Trophoblast cell (in vitro differentiated cells and primary cell): ENCODE measurements at regions not wholly inside any gene's neighbourhood (a gene's known extent, or its start where the extent isn't known, plus 50 kb on each side); places are given as distances from the start of the nearest gene placed in this dataset.

Experiments
- DNase-seq, 2 donors: peaks; one replicate each; pipeline ENCODE4 v3.0.0-alpha.2; 2016
- H2AFZ ChIP-seq: 2 replicates; pipeline ENCODE4 v1.6.1; 2013; ENCODE audit warnings: low read length, moderate library complexity, mild to moderate bottlenecking; ENCODE audit not compliant: insufficient read depth, poor library complexity
- H2AK5ac ChIP-seq: 2 replicates; pipeline ENCODE4 v1.6.1; 2013; ENCODE audit warnings: mild to moderate bottlenecking, low read length
- H2BK120ac ChIP-seq: 2 replicates; pipeline ENCODE4 v1.6.1; 2013; ENCODE audit warnings: low read length, mild to moderate bottlenecking, moderate library complexity; ENCODE audit not compliant: insufficient read depth, poor library complexity
- H2BK12ac ChIP-seq: 2 replicates; pipeline ENCODE4 v1.6.1; 2013; ENCODE audit warnings: mild to moderate bottlenecking, low read length, moderate library complexity
- H2BK5ac ChIP-seq: 2 replicates; pipeline ENCODE4 v1.6.1; 2013; ENCODE audit warnings: low read length, low read depth, moderate library complexity, mild to moderate bottlenecking; ENCODE audit not compliant: poor library complexity
- H3K14ac ChIP-seq: 2 replicates; pipeline ENCODE4 v1.6.1; 2013; ENCODE audit warnings: mild to moderate bottlenecking, low read length
- H3K18ac ChIP-seq: 2 replicates; pipeline ENCODE4 v1.6.1; 2013; ENCODE audit warnings: mild to moderate bottlenecking, low read length
- H3K23ac ChIP-seq: 2 replicates; pipeline ENCODE4 v1.6.1; 2013; ENCODE audit warnings: low read length
- H3K27ac ChIP-seq: 2 replicates; pipeline ENCODE4 v1.5.1; 2013; ENCODE audit warnings: low read depth, mild to moderate bottlenecking, inconsistent platforms, low read length, moderate library complexity
- H3K27me3 ChIP-seq: 2 replicates; pipeline ENCODE4 v1.6.1; 2013; ENCODE audit warnings: inconsistent platforms, mild to moderate bottlenecking, low read length, moderate library complexity; ENCODE audit not compliant: insufficient read depth
- H3K36me3 ChIP-seq, 2 experiments: 1 replicate in 1 of 2; 2 replicates in 1 of 2; pipeline ENCODE4 v1.6.1; 2013; ENCODE audit warnings: low read length in 2 of 2, mild to moderate bottlenecking in 2 of 2, moderate library complexity in 1 of 2; ENCODE audit not compliant: insufficient read depth in 2 of 2, control insufficient read depth in 1 of 2
- H3K4ac ChIP-seq: 2 replicates; pipeline ENCODE4 v1.6.1; 2013; ENCODE audit warnings: low read depth, mild to moderate bottlenecking, low read length, moderate library complexity
- H3K4me1 ChIP-seq, 2 experiments: 1 replicate in 1 of 2; 2 replicates in 1 of 2; pipeline ENCODE4 v1.6.1; 2013; ENCODE audit warnings: low read length in 2 of 2, mild to moderate bottlenecking in 2 of 2, moderate library complexity in 1 of 2; ENCODE audit not compliant: insufficient read depth in 2 of 2, control insufficient read depth in 1 of 2
- H3K4me2 ChIP-seq: 2 replicates; pipeline ENCODE4 v1.6.1; 2013; ENCODE audit warnings: inconsistent platforms, mild to moderate bottlenecking, low read length, moderate library complexity
- H3K4me3 ChIP-seq: 2 replicates; pipeline ENCODE4 v1.5.1; 2013; ENCODE audit warnings: mild to moderate bottlenecking, low read depth, low read length, inconsistent platforms
- H3K79me1 ChIP-seq: one replicate; pipeline ENCODE4 v1.6.1; 2013; ENCODE audit warnings: low read length
- H3K79me2 ChIP-seq: 2 replicates; pipeline ENCODE4 v1.6.1; 2013; ENCODE audit warnings: low read length, mild to moderate bottlenecking; ENCODE audit not compliant: control insufficient read depth, insufficient read depth, poor library complexity
- H3K9ac ChIP-seq: 2 replicates; pipeline ENCODE4 v1.6.1; 2013; ENCODE audit warnings: mild to moderate bottlenecking, low read length
- H3K9me3 ChIP-seq: 2 replicates; pipeline ENCODE4 v1.6.1; 2013; ENCODE audit warnings: low read depth, mild to moderate bottlenecking, control low read depth, inconsistent platforms, low read length; ENCODE audit not compliant: insufficient read depth
- H4K12ac ChIP-seq: 2 replicates; pipeline ENCODE4 v1.6.1; 2013; ENCODE audit warnings: low read depth, mild to moderate bottlenecking, low read length, moderate library complexity
- H4K8ac ChIP-seq: 2 replicates; pipeline ENCODE4 v1.6.1; 2013; ENCODE audit warnings: low read depth, mild to moderate bottlenecking, low read length, moderate library complexity
- H4K91ac ChIP-seq: one replicate; pipeline ENCODE4 v1.6.1; 2013; ENCODE audit warnings: low read depth, mild to moderate bottlenecking, low read length, moderate library complexity
- WGBS: extraction: QIAGEN DNeasy Blood & Tissue Kit; methylation state at CpG from one replicate; pipeline ENCODE4 v1.1.7; 2013; ENCODE audit warnings: missing lambda C conversion rate; ENCODE audit not compliant: insufficient read length, insufficient coverage; ENCODE audit errors: extremely low coverage; 5-methylcytosine and 5-hydroxymethylcytosine counted together

GRCh38 chr2:173441222-173441621 is 86.5 kb downstream of the CDCA7 start:
- H3K79me1 ChIP-seq, result no peaks in the 10 kb centered on the region
- no peak overlapping the region for H4K8ac ChIP-seq
- no peak overlapping the region for H4K12ac ChIP-seq
- H2BK12ac ChIP-seq, result no peak overlapping the region
- no peak overlapping the region for H2AFZ ChIP-seq
- H3K14ac ChIP-seq, result no peak overlapping the region
- H3K4me1 ChIP-seq, result no peaks in the 10 kb centered on the region
- H2BK120ac ChIP-seq, result no peak overlapping the region
- H3K4ac ChIP-seq, result no peak overlapping the region
- no peaks in the 10 kb centered on the region for H3K9me3 ChIP-seq
- no peak for DNase-seq
- H2AK5ac ChIP-seq, result no peak overlapping the region
- no peak overlapping the region for H4K91ac ChIP-seq
- H3K36me3 ChIP-seq, result no peaks in the 10 kb centered on the region
- H3K18ac ChIP-seq, result no peak overlapping the region
- no peak overlapping the region for H3K9ac ChIP-seq
- H3K27me3 ChIP-seq, result no peaks in the 10 kb centered on the region
- H3K23ac ChIP-seq, result no peak overlapping the region
- H3K4me3 ChIP-seq, result no peak overlapping the region
- no peaks in the 10 kb centered on the region for H3K79me2 ChIP-seq
- H3K4me2 ChIP-seq, result no peak overlapping the region
- no peak overlapping the region for H2BK5ac ChIP-seq
- no peak overlapping the region for H3K27ac ChIP-seq

- Histone ChIP-seq H3K23ac (no peak overlapping the region), H3K4ac (no peak overlapping the region), H2BK12ac (no peak overlapping the region), H2AFZ (no peak overlapping the region), H3K79me2 (no peaks in the 10 kb centered on the region), H3K79me1 (no peaks in the 10 kb centered on the region), H3K9ac (no peak overlapping the region), H3K18ac (no peak overlapping the region), H3K4me1 (no peaks in the 10 kb centered on the region), H3K4me3 (no peak overlapping the region), H2BK5ac (no peak overlapping the region), H3K27ac (no peak overlapping the region), H4K8ac (no peak overlapping the region), H3K9me3 (no peaks in the 10 kb centered on the region), H4K91ac (no peak overlapping the region), H4K12ac (no peak overlapping the region), H3K36me3 (no peaks in the 10 kb centered on the region), H2AK5ac (no peak overlapping the region), H3K14ac (no peak overlapping the region), H2BK120ac (no peak overlapping the region), H3K4me2 (no peak overlapping the region), H3K27me3 (no peaks in the 10 kb centered on the region)
- no CpG with 5 or more reads among the region's 2 CpGs for WGBS
- DNase-seq, result no peak
Measured at GRCh38 chr2:173442542-173442941, 87.9 kb downstream of the CDCA7 start.

- Histone ChIP-seq H3K79me2 (no peaks in the 10 kb centered on the region), H3K18ac (no peak overlapping the region), H2AFZ (no peak overlapping the region), H3K27ac (no peak overlapping the region), H3K14ac (no peak overlapping the region), H3K4me3 (no peak overlapping the region), H2BK12ac (no peak overlapping the region), H3K4ac (no peak overlapping the region), H3K79me1 (peaks cover 3% of the 10 kb centered on the region), H3K4me1 (peaks cover 3 to 4% of the 10 kb centered on the region in 2 experiments), H4K91ac (no peak overlapping the region), H2BK120ac (no peak overlapping the region), H4K12ac (no peak overlapping the region), H3K36me3 (peaks cover 0 to 1% of the 10 kb centered on the region in 2 experiments), H3K27me3 (no peaks in the 10 kb centered on the region), H2AK5ac (no peak overlapping the region), H2BK5ac (no peak overlapping the region), H3K9ac (no peak overlapping the region), H3K9me3 (no peaks in the 10 kb centered on the region), H3K23ac (no peak overlapping the region), H3K4me2 (no peak overlapping the region), H4K8ac (no peak overlapping the region)
- no peak for DNase-seq
- WGBS, result no CpG with 5 or more reads among the region's 1 CpG
Measured at GRCh38 chr2:173446722-173447121, 92.0 kb downstream of the CDCA7 start.

- Histone ChIP-seq H3K27ac (no peak overlapping the region), H2BK12ac (no peak overlapping the region), H4K12ac (peak overlapping the region; percentile 94), H3K79me2 (no peaks in the 10 kb centered on the region), H2AK5ac (no peak overlapping the region), H3K14ac (peak overlapping the region; percentile 77), H2AFZ (peak overlapping the region; percentile 92), H3K4me3 (peak overlapping the region; percentile 34), H3K23ac (no peak overlapping the region), H3K79me1 (peaks cover 3% of the 10 kb centered on the region), H3K27me3 (no peaks in the 10 kb centered on the region), H2BK120ac (peak overlapping the region; percentile 48), H3K9me3 (no peaks in the 10 kb centered on the region), H4K8ac (peak overlapping the region; percentile 97), H3K4me1 (peaks cover 3 to 4% of the 10 kb centered on the region in 2 experiments), H3K4ac (peak overlapping the region; percentile 27), H3K9ac (peak overlapping the region; percentile 41), H3K36me3 (peaks cover 0 to 1% of the 10 kb centered on the region in 2 experiments), H3K4me2 (peak overlapping the region; percentile 85), H2BK5ac (no peak overlapping the region), H4K91ac (peak overlapping the region; percentile 84), H3K18ac (peak overlapping the region; percentile 64)
- DNase-seq, result peak; percentile 73 to 88
- no CpG with 5 or more reads among the region's 17 CpGs for WGBS
Measured at GRCh38 chr2:173448938-173449471, 94.3 kb downstream of the CDCA7 start.
